Left lung (tissue), 4 donors: ENCODE measurements at regions not wholly inside any gene's neighbourhood (a gene's known extent, or its start where the extent isn't known, plus 50 kb on each side); places are given as distances from the start of the nearest gene placed in this dataset.
"Not testable (repeated sequence)": the region's sequence is repeated elsewhere in the genome, so short reads cannot be mapped to it uniquely, and the experiment has no call there.

ENCODE experiments used
- ATAC-seq: fragments of 200-7000 bp; cut with Tn5 transposase; one replicate; pipeline ENCODE4 v1.9.1; 2020; ENCODE audit warnings: moderate library complexity
- DNase-seq, 4 donors: peaks; one replicate each; pipeline ENCODE4 v3.0.0-alpha.2; 2013 to 2020
- H3K27ac ChIP-seq, 2 donors: fragments of 200-600 bp; sonication (generic) in 1 of 2; one replicate each; pipeline versions ENCODE4 v1.5.0 to v1.8.0; 2020 to 2021
- H3K27me3 ChIP-seq, 2 donors: fragments of 200-600 bp; sonication (generic) in 1 of 2; one replicate each; pipeline versions ENCODE4 v1.5.0 to v1.8.0; 2020 to 2021
- H3K36me3 ChIP-seq, 2 donors: fragments of 200-600 bp; sonication (generic) in 1 of 2; one replicate each; pipeline versions ENCODE4 v1.5.0 to v1.8.0; 2020 to 2021
- H3K4me1 ChIP-seq, 2 donors: fragments of 200-600 bp; one replicate each; pipeline ENCODE4 v1.8.0; 2021
- H3K4me3 ChIP-seq, 2 donors: fragments of 200-600 bp; sonication (generic) in 1 of 2; one replicate each; pipeline versions ENCODE4 v1.5.0 to v1.8.0; 2020 to 2021; ENCODE audit warnings: mild to moderate bottlenecking in 1 of 2
- H3K9me3 ChIP-seq, 2 donors: fragments of 200-600 bp; sonication (generic) in 1 of 2; one replicate each; pipeline versions ENCODE4 v1.5.0 to v1.8.0; 2020 to 2021
- CTCF ChIP-seq, 2 donors: fragments of 200-600 bp; sonication (generic) in 1 of 2; IDR thresholded peaks; one replicate each; pipeline versions ENCODE4 v1.5.0 to v1.8.0; 2021; ENCODE audit warnings: antibody characterized with exemption in 2 of 2
- intact Hi-C, 2 donors: fragments of 100-400 bp; cut with DNase I; formaldehyde crosslinking; loops; one replicate each; pipeline versions ENCODE4 v1.11.2 to v1.14.2; 2022
- donor health status: DM: no; HTN: yes; CAD: no.
- donor health status: DM: no; HTN: no; CAD: no.

GRCh38 chr10:94155722-94156271 is 162.1 kb downstream of the PLCE1 start:
- Histone ChIP-seq H3K9me3 (no peaks in the 10 kb centered on the region), H3K27me3 (no peaks in the 10 kb centered on the region), H3K36me3 (no peaks in the 10 kb centered on the region), H3K27ac (no peak overlapping the region), H3K4me1 (no peaks in the 10 kb centered on the region), H3K4me3 (no peak overlapping the region)
- no peak for DNase-seq
- TF ChIP-seq CTCF (IDR thresholded peaks at IDR 0.05) = no peak
- intact Hi-C loops = no loop called here
- ATAC-seq = no peak

- ATAC-seq (no peak), DNase-seq (no peak)
- Histone ChIP-seq H3K4me3 (no peak overlapping the region), H3K27ac (no peak overlapping the region), H3K9me3 (peaks cover 0 to 5% of the 10 kb centered on the region in 2 donors), H3K4me1 (no peaks in the 10 kb centered on the region), H3K36me3 (no peaks in the 10 kb centered on the region), H3K27me3 (no peaks in the 10 kb centered on the region)
- no peak for TF ChIP-seq CTCF (IDR thresholded peaks at IDR 0.05)
- intact Hi-C loops = no loop called here
Measured at GRCh38 chr10:94156453-94156852, 162.7 kb downstream of the PLCE1 start.

GRCh38 chr10:94165158-94165611 is 171.5 kb downstream of the PLCE1 start:
- H3K4me1 ChIP-seq, DNase-seq, H3K4me3 ChIP-seq, H3K27ac ChIP-seq, H3K27me3 ChIP-seq, H3K36me3 ChIP-seq, intact Hi-C loops, ATAC-seq, H3K9me3 ChIP-seq: not testable (repeated sequence)

GRCh38 chr10:94172332-94172731 is 178.6 kb downstream of the PLCE1 start:
- intact Hi-C loops = no loop called here
- no peaks in the 10 kb centered on the region for H3K27me3 ChIP-seq

GRCh38 chr10:94173594-94173993 is 179.9 kb downstream of the PLCE1 start:
- ATAC-seq (no peak), DNase-seq (no peak)
- no peak overlapping the region for H3K27ac ChIP-seq
- H3K4me1 ChIP-seq = no peaks in the 10 kb centered on the region
- intact Hi-C loops = no loop called here
- H3K9me3 ChIP-seq = no peaks in the 10 kb centered on the region
- H3K4me3 ChIP-seq = no peak overlapping the region
- no peaks in the 10 kb centered on the region for H3K36me3 ChIP-seq
- no peaks in the 10 kb centered on the region for H3K27me3 ChIP-seq
- TF ChIP-seq CTCF (IDR thresholded peaks at IDR 0.05) = no peak

More at GRCh38 chr10:94172332-94172731, 178.6 kb downstream of the PLCE1 start:
- no peak overlapping the region for H3K4me3 ChIP-seq
- no peak for DNase-seq
- ATAC-seq = no peak
- no peaks in the 10 kb centered on the region for H3K4me1 ChIP-seq
- no peaks in the 10 kb centered on the region for H3K9me3 ChIP-seq
- no peak for TF ChIP-seq CTCF (IDR thresholded peaks at IDR 0.05)
- no peak overlapping the region for H3K27ac ChIP-seq
- no peaks in the 10 kb centered on the region for H3K36me3 ChIP-seq

- Histone ChIP-seq H3K27me3 (no peaks in the 10 kb centered on the region), H3K4me1 (no peaks in the 10 kb centered on the region), H3K27ac (no peak overlapping the region), H3K36me3 (no peaks in the 10 kb centered on the region), H3K4me3 (no peak overlapping the region), H3K9me3 (no peaks in the 10 kb centered on the region)
- no peak for DNase-seq
- intact Hi-C loops = no loop called here
- no peak for TF ChIP-seq CTCF (IDR thresholded peaks at IDR 0.05)
- no peak for ATAC-seq
Measured at GRCh38 chr10:94174838-94175237, 181.1 kb downstream of the PLCE1 start.
